CD4-positive, alpha-beta T cell (primary cell): ENCODE measurements at regions not wholly inside any gene's neighbourhood (a gene's known extent, or its start where the extent isn't known, plus 50 kb on each side); places are given as distances from the start of the nearest gene placed in this dataset.

ENCODE experiments used
- ATAC-seq: fragments of 200-7000 bp; cut with Tn5 transposase; one replicate; pipeline ENCODE4 v1.10.0; 2022; ENCODE audit warnings: mild to moderate bottlenecking; ENCODE audit not compliant: poor library complexity
- CTCF ChIA-PET: fragments of 350-600 bp; sonication (Branson Sonifier 250); formaldehyde crosslinking; loops from one replicate; lab custom pipeline; 2021; ENCODE audit warnings: antibody characterized with exemption, inconsistent platforms; lab: Charles Lee
- POLR2A ChIA-PET: fragments of 350-600 bp; sonication (Branson Sonifier 250); formaldehyde crosslinking; loops from one replicate; lab custom pipeline; 2021; ENCODE audit warnings: antibody characterized with exemption, inconsistent platforms; lab: Charles Lee
- DNase-seq, 14 experiments: peaks; one replicate each; pipeline ENCODE4 v3.0.0-alpha.2; 2013 to 2020; ENCODE audit warnings: mixed read lengths in 2 of 14
- H3K27ac ChIP-seq, 2 donors: one replicate each; pipeline versions ENCODE4 v1.5.1 to v1.7.0; 2013; ENCODE audit warnings: low read length in 2 of 2, low read depth in 1 of 2, mild to moderate bottlenecking in 1 of 2
- H3K27me3 ChIP-seq, 2 experiments: 1 replicate in 1 of 2; 2 replicates in 1 of 2; pipeline versions ENCODE4 v1.6.1 to v1.7.0; 2013; ENCODE audit warnings: low read length in 2 of 2, control low read depth in 1 of 2, mild to moderate bottlenecking in 1 of 2, moderate library complexity in 1 of 2; ENCODE audit not compliant: insufficient read depth in 2 of 2, control insufficient read depth in 1 of 2
- H3K36me3 ChIP-seq: one replicate; pipeline ENCODE4 v1.6.1; 2013; ENCODE audit warnings: low read length, control low read depth; ENCODE audit not compliant: insufficient read depth
- H3K4me1 ChIP-seq: one replicate; pipeline ENCODE4 v1.6.1; 2013; ENCODE audit warnings: low read length, control low read depth; ENCODE audit not compliant: insufficient read depth
- H3K4me3 ChIP-seq: one replicate; pipeline ENCODE4 v1.5.1; 2013; ENCODE audit warnings: mild to moderate bottlenecking, low read length, moderate library complexity
- H3K9me3 ChIP-seq, 2 experiments: 1 replicate in 1 of 2; 2 replicates in 1 of 2; pipeline versions ENCODE4 v1.6.1 to v1.7.0; 2013; ENCODE audit warnings: low read length in 2 of 2, mild to moderate bottlenecking in 2 of 2, control low read depth in 1 of 2, moderate library complexity in 1 of 2; ENCODE audit not compliant: control insufficient read depth in 1 of 2, insufficient read depth in 1 of 2
- H3K27ac Mint-ChIP-seq: one replicate; pipeline ENCODE4 v1.8.0; 2020; ENCODE audit warnings: mixed read lengths
- H3K27me3 Mint-ChIP-seq: one replicate; pipeline ENCODE4 v1.8.0; 2021; ENCODE audit warnings: mixed read lengths
- H3K36me3 Mint-ChIP-seq: one replicate; pipeline ENCODE4 v1.8.0; 2021; ENCODE audit warnings: low read depth, mixed read lengths
- H3K4me1 Mint-ChIP-seq: one replicate; pipeline ENCODE4 v1.8.0; 2021; ENCODE audit warnings: low read depth, mixed read lengths
- H3K4me3 Mint-ChIP-seq: one replicate; pipeline ENCODE4 v1.8.0; 2020; ENCODE audit warnings: mild to moderate bottlenecking, mixed read lengths
- H3K9me3 Mint-ChIP-seq: one replicate; pipeline ENCODE4 v1.8.0; 2020; ENCODE audit warnings: mixed read lengths
- intact Hi-C, 2 experiments: fragments of 100-400 bp; cut with DNase I in 1 of 2; cut with micrococcal nuclease in 1 of 2; formaldehyde crosslinking; loops; one replicate each; pipeline versions ENCODE4 v1.15.1 to v1.9.0; 2023 to 2025; cut with DNase I, micrococcal nuclease
- TF ChIP-seq, protein P1 (sequence below): fragments of 200-600 bp; IDR thresholded peaks from one replicate; pipeline ENCODE4 v1.8.0; 2022; ENCODE audit warnings: antibody characterized with exemption, mild to moderate bottlenecking

DNA sequence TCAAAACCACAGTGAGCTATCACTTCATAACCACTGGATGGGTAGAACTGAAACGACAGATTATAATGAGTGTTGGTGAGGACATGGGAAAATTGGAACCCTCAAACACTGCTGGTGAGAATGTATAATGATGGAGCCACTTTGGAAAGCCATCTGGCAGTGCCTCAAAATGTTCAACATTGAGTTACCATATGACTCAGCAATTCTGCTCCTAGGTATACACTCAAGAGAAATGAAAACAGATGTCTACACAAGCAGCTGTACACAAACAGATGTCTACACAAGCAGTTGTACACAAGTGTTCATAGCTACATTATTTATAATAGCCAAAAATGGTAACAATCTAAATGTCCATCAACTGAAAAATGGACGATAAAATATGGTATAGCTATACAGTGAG is 143.9 kb downstream of the PDGFRA start:
- Mint-ChIP-seq H3K9me3 (no peaks in the 10 kb centered on the region), H3K27me3 (peaks cover 5% of the 10 kb centered on the region), H3K4me1 (no peaks in the 10 kb centered on the region), H3K4me3 (no peak overlapping the region), H3K27ac (no peak overlapping the region), H3K36me3 (no peaks in the 10 kb centered on the region)
- CTCF ChIA-PET, result no interaction called here
- H3K4me3 ChIP-seq, result no peak overlapping the region
- ATAC-seq (no peak), DNase-seq (no peak)
- no peak overlapping the region for H3K27ac ChIP-seq
- TF ChIP-seq, protein P1, sequence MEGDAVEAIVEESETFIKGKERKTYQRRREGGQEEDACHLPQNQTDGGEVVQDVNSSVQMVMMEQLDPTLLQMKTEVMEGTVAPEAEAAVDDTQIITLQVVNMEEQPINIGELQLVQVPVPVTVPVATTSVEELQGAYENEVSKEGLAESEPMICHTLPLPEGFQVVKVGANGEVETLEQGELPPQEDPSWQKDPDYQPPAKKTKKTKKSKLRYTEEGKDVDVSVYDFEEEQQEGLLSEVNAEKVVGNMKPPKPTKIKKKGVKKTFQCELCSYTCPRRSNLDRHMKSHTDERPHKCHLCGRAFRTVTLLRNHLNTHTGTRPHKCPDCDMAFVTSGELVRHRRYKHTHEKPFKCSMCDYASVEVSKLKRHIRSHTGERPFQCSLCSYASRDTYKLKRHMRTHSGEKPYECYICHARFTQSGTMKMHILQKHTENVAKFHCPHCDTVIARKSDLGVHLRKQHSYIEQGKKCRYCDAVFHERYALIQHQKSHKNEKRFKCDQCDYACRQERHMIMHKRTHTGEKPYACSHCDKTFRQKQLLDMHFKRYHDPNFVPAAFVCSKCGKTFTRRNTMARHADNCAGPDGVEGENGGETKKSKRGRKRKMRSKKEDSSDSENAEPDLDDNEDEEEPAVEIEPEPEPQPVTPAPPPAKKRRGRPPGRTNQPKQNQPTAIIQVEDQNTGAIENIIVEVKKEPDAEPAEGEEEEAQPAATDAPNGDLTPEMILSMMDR, result no peak
- H3K36me3 ChIP-seq, result no peaks in the 10 kb centered on the region
- intact Hi-C loops, result no loop called here
- no peaks in the 10 kb centered on the region for H3K9me3 ChIP-seq
- no peaks in the 10 kb centered on the region for H3K27me3 ChIP-seq
- H3K4me1 ChIP-seq, result no peaks in the 10 kb centered on the region
- POLR2A ChIA-PET, result no interaction called here

DNA sequence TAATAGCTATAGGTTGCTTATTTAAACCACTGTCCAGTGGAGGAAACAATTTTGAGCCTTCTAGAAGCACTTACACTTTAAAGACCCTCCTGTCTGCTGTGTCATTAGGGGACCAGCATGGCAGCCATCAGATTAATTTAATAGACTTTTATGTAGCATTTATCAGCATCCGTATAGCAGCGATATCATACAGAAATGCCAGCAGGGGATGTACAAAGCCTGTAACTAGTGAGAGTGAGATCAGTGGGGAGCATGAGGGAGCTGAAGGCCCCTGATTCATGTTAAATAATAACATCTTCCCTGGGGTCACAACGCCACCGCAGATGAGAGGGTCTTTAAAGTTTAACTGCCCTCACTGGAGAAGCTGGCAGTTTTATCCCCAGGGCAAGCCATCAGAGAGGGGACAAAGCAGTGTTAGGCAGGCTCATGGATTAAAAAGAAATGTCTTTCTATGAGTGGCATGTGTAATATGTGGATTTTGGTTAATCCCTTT is 144.7 kb downstream of the PDGFRA start:
- H3K9me3 Mint-ChIP-seq, result no peaks in the 10 kb centered on the region
- Histone ChIP-seq H3K27me3 (no peaks in the 10 kb centered on the region), H3K4me3 (no peak overlapping the region), H3K27ac (no peak overlapping the region), H3K4me1 (no peaks in the 10 kb centered on the region), H3K36me3 (no peaks in the 10 kb centered on the region), H3K9me3 (no peaks in the 10 kb centered on the region)
- ChIA-PET POLR2A (no interaction called here), CTCF (no interaction called here)
- no peaks in the 10 kb centered on the region for H3K36me3 Mint-ChIP-seq
- peaks cover 5% of the 10 kb centered on the region for H3K27me3 Mint-ChIP-seq
- TF ChIP-seq, protein P1, result no peak
- H3K4me1 Mint-ChIP-seq, result no peaks in the 10 kb centered on the region
- H3K27ac Mint-ChIP-seq, result no peak overlapping the region
- H3K4me3 Mint-ChIP-seq, result no peak overlapping the region
- ATAC-seq (no peak), DNase-seq (no peak)
- intact Hi-C loops, result no loop called here

DNA sequence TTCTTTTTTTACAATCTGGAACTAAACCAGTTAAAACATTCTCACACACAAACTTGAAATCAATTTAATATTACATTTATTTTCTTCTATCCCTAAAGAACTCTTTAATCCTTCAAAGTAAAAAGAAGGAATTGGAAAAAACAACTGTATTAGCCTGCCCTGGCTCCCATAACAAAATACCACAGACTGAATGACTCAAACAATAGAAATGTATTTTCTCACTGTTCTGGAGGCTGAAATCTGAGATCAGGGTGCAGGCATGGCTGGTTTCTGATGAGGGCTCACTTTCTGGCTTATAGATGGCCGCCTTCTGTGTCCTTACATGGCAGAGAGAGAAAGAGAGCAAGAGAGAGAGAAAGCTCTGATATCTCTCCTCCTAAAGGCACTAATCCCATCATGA is 149.4 kb downstream of the PDGFRA start:
- H3K27ac ChIP-seq, result no peak overlapping the region
- no peak for DNase-seq
- peaks cover 2% of the 10 kb centered on the region for H3K9me3 Mint-ChIP-seq
- ATAC-seq, result no peak
- CTCF ChIA-PET, result no interaction called here
- no peaks in the 10 kb centered on the region for H3K9me3 ChIP-seq
- intact Hi-C loops, result no loop called here
- TF ChIP-seq, protein P1, result no peak
- no peaks in the 10 kb centered on the region for H3K27me3 ChIP-seq
- no peaks in the 10 kb centered on the region for H3K4me1 Mint-ChIP-seq
- no peaks in the 10 kb centered on the region for H3K27me3 Mint-ChIP-seq
- H3K36me3 Mint-ChIP-seq, result no peaks in the 10 kb centered on the region
- no peaks in the 10 kb centered on the region for H3K36me3 ChIP-seq
- no peak overlapping the region for H3K27ac Mint-ChIP-seq
- POLR2A ChIA-PET, result no interaction called here
- H3K4me3 Mint-ChIP-seq, result no peak overlapping the region
- H3K4me3 ChIP-seq, result no peak overlapping the region
- no peaks in the 10 kb centered on the region for H3K4me1 ChIP-seq
